HG03439 (cell line): ENCODE measurements at regions not wholly inside any gene's neighbourhood (a gene's known extent, or its start where the extent isn't known, plus 50 kb on each side); places are given as distances from the start of the nearest gene placed in this dataset.

Source experiments
- ATAC-seq: cut with Tn5 transposase; IDR thresholded peaks from one replicate; pipeline ENCODE4 v1.9.1; 2021; ENCODE audit warnings: mild to moderate bottlenecking, moderate library complexity; ENCODE audit not compliant: unreplicated experiment

GRCh38 chr18:33960417-33960816, 264.3 kb downstream of the NOL4 start:
- no peak for ATAC-seq

DNA sequence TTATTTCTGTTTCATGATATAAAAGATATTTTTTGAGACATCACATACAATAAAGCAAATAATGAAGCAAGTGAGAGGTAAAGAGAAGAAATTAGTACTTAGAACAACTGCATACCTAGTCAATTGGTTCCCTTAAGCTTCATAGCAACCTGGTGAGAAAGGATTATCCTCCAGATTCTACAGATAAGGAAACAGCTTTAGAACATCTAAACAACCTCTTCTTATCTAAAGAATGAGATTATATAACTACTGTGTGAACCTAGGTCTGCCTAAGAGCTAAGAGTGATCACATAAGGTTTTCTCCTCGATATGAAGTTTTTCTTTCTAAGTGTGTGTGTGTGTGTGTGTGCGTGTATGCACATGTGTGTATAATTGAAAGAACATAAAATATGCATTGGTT, 265.1 kb downstream of the NOL4 start:
- no peak for ATAC-seq

GRCh38 chr18:33957707-33958106, 267.0 kb downstream of the NOL4 start:
- ATAC-seq = no peak

- no peak for ATAC-seq
Measured at GRCh38 chr18:33951031-33951430, 273.7 kb downstream of the NOL4 start.

GRCh38 chr18:33946336-33946735, 278.4 kb downstream of the NOL4 start:
- ATAC-seq = no peak

GRCh38 chr18:33944493-33944892, 280.2 kb downstream of the NOL4 start:
- ATAC-seq = no peak

- ATAC-seq = no peak
Measured at GRCh38 chr18:33937270-33937816, 287.4 kb downstream of the NOL4 start.

GRCh38 chr18:33934258-33934657, 290.5 kb downstream of the NOL4 start:
- no peak for ATAC-seq

- ATAC-seq = no peak
Measured at GRCh38 chr18:33928231-33928630, 296.5 kb downstream of the NOL4 start.

GRCh38 chr18:33924576-33924975, 300.1 kb downstream of the NOL4 start:
- ATAC-seq = no peak

DNA sequence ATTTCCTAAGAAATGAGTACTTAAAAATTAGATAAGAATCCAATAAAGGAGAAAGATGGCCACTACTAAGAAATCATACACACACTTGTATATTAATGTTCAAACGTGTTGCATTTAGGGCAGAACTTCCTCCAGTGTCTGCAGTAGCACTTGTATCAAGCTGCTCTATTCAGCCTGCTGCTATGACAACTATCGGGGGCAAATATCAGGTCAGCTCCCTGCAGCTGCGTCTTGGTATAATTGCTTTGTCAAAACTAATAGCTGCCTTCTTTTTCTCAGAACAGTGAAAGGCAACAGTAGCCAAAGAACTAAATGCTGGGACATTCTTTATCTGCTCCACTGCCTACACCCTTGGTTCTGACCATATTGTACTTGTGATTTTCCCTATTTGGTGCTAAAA, 300.7 kb downstream of the NOL4 start:
- no peak for ATAC-seq

- no peak for ATAC-seq
Measured at GRCh38 chr18:33918571-33918970, 306.1 kb downstream of the NOL4 start.

- no peak for ATAC-seq
Measured at GRCh38 chr18:33916200-33916599, 308.5 kb downstream of the NOL4 start.

- ATAC-seq = no peak
Measured at GRCh38 chr18:33914399-33914798, 310.3 kb downstream of the NOL4 start.

DNA sequence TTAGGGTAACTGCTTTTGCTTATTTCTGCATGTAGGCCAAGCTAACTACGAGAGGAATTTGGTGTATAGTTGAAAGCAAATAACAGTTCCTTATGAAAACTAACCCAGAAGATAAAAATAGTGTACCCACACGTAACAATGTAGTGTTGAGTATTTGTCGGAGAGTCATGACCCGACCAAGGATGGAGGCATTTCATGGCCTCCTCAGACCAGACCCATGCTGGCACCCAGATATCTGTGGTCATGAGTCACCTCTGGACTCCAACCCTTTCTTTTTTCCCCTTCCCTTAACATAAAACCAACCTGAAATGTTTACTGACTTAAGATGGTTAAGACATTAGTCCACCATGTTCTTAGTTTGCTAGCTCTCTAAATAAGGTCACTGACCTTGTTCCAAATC, 318.7 kb downstream of the NOL4 start:
- ATAC-seq = no peak

GRCh38 chr18:33901894-33902512, 322.7 kb downstream of the NOL4 start:
- no peak for ATAC-seq

DNA sequence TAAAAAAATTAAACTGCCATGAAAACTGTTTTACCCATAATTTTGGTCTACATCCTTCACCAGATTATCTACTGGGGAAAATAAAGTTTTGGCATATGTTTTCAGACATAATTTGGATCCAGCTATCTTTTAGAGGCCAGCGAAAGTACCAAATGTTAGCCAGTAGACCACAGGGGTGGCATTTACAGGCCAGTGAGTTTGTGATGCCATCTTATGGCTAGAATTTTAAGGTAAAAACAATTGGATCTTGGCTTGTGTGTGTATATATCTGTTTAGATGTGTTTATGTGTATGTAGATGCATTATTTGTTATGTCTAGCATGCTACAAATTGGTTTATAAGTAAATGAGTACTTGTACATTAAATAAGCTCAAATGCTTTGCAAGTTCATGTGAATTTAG, 322.6 kb downstream of the ASXL3 start:
- no peak for ATAC-seq

DNA sequence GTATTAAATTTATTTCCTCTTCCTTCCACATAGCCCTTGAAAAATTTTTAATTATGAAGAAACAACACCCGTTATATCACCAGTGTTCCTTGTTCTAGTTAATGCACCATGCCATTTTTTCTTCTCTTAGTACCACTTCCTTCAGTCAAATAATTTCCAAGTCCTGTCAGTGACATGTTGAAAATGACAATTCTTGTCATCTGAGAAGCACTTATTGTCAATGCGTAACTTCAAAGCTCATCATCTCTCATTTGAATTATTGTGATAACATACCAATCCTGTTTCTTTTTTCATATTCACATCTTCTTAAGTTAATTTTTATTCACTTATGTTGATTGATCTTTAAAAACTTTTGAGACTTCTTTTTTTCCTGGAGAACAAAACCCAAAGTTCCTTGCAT, 320.4 kb downstream of the ASXL3 start:
- ATAC-seq = no peak

GRCh38 chr18:33878213-33878612, 300.2 kb downstream of the ASXL3 start:
- ATAC-seq = no peak

GRCh38 chr18:33875029-33875565, 297.1 kb downstream of the ASXL3 start:
- ATAC-seq = no peak

DNA sequence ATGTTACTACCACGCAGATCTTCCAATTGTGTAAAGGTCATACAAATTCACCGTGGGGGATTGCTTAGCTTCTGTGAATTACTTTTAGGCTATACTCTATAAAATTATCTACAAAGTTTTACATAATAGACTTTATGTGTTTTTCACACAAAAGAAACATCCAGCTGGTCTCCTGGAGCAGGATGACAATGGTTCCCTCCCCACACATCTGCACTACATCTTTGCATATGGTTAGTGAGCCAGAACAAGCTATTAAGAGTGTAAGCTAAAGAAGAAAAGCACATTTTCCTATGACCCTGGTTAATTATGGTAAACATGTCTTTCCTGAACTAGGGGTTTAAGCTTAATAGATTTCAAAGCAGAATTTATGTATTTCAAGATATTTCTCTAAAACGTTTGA, 295.1 kb downstream of the ASXL3 start:
- ATAC-seq = no peak

GRCh38 chr18:33871363-33872025, 293.5 kb downstream of the ASXL3 start:
- no peak for ATAC-seq
